ENCODE measurements at regions not wholly inside any gene's neighbourhood (a gene's known extent, or its start where the extent isn't known, plus 50 kb on each side); places are given as distances from the start of the nearest gene placed in this dataset.

- H3K27me3 ChIP-seq (replicated peaks; ENCODE audit: insufficient read depth): no peaks in the 10 kb centered on the region
- H3K27ac ChIP-seq: no peak overlapping the region
- peaks cover 0 to 20% of the 10 kb centered on the region in 2 donors for H3K4me1 ChIP-seq (ENCODE audit: control insufficient read depth in 1 of 2, low read depth in 2 of 2)
- no peaks in the 10 kb centered on the region for H3K9me3 ChIP-seq
- ATAC-seq (ENCODE audit: insufficient number of reproducible peaks, low FRiP score, low read depth) (no peak), DNase-seq (ENCODE audit: low spot score) (peak; percentile 19)
- no peak overlapping the region for H3K4me3 ChIP-seq
- H3K36me3 ChIP-seq: no peaks in the 10 kb centered on the region
- TF ChIP-seq CTCF (IDR thresholded peaks at IDR 0.05): no peak
Observed at GRCh38 chr5:133801955-133802751, 166.3 kb downstream of the C5orf15 start.

- Histone ChIP-seq H3K36me3 (no peaks in the 10 kb centered on the region), H3K9me3 (no peaks in the 10 kb centered on the region), H3K27me3 (replicated peaks; ENCODE audit: insufficient read depth) (no peaks in the 10 kb centered on the region), H3K4me1 (ENCODE audit: control insufficient read depth in 1 of 2, low read depth in 2 of 2) (peaks cover 2 to 27% of the 10 kb centered on the region in 2 donors), H3K27ac (no peak overlapping the region), H3K4me3 (no peak overlapping the region)
- no peak for TF ChIP-seq CTCF (IDR thresholded peaks at IDR 0.05)
- no peak for ATAC-seq (ENCODE audit: insufficient number of reproducible peaks, low FRiP score, low read depth)
- DNase-seq (ENCODE audit: low spot score): no peak
Observed at GRCh38 chr5:133801431-133801830, 167.0 kb downstream of the C5orf15 start.

- Histone ChIP-seq H3K27me3 (replicated peaks; ENCODE audit: insufficient read depth) (no peaks in the 10 kb centered on the region), H3K4me1 (ENCODE audit: control insufficient read depth in 1 of 2, low read depth in 2 of 2) (peaks cover 2 to 29% of the 10 kb centered on the region in 2 donors), H3K4me3 (no peak overlapping the region), H3K36me3 (no peaks in the 10 kb centered on the region), H3K27ac (no peak overlapping the region), H3K9me3 (no peaks in the 10 kb centered on the region)
- ATAC-seq (ENCODE audit: insufficient number of reproducible peaks, low FRiP score, low read depth): no peak
- TF ChIP-seq CTCF (IDR thresholded peaks at IDR 0.05): no peak
- no peak for DNase-seq (ENCODE audit: low spot score)
Observed at GRCh38 chr5:133799571-133800237, 168.7 kb downstream of the C5orf15 start.

GRCh38 chr5:133797167-133797566 lies 171.3 kb downstream of the C5orf15 start:
- Histone ChIP-seq H3K36me3 (no peaks in the 10 kb centered on the region), H3K4me1 (ENCODE audit: control insufficient read depth in 1 of 2, low read depth in 2 of 2) (peaks cover 2 to 29% of the 10 kb centered on the region in 2 donors), H3K27ac (peak overlapping the region; percentile 2 to 3), H3K9me3 (no peaks in the 10 kb centered on the region), H3K4me3 (no peak overlapping the region), H3K27me3 (replicated peaks; ENCODE audit: insufficient read depth) (no peaks in the 10 kb centered on the region)
- DNase-seq (ENCODE audit: low spot score) (no peak), ATAC-seq (ENCODE audit: insufficient number of reproducible peaks, low FRiP score, low read depth) (no peak)
- no peak for TF ChIP-seq CTCF (IDR thresholded peaks at IDR 0.05)

GRCh38 chr5:133796186-133796585 lies 172.2 kb downstream of the C5orf15 start:
- Histone ChIP-seq H3K4me3 (no peak overlapping the region), H3K4me1 (ENCODE audit: control insufficient read depth in 1 of 2, low read depth in 2 of 2) (peaks cover 2 to 29% of the 10 kb centered on the region in 2 donors), H3K27ac (no peak overlapping the region), H3K27me3 (replicated peaks; ENCODE audit: insufficient read depth) (no peaks in the 10 kb centered on the region), H3K36me3 (no peaks in the 10 kb centered on the region), H3K9me3 (no peaks in the 10 kb centered on the region)
- ATAC-seq (ENCODE audit: insufficient number of reproducible peaks, low FRiP score, low read depth): no peak
- no peak for TF ChIP-seq CTCF (IDR thresholded peaks at IDR 0.05)
- DNase-seq (ENCODE audit: low spot score): no peak

Data from thoracic aorta (tissue), 2 donors.